Uterus (tissue), 2 donors: ENCODE measurements at regions not wholly inside any gene's neighbourhood (a gene's known extent, or its start where the extent isn't known, plus 50 kb on each side); places are given as distances from the start of the nearest gene placed in this dataset.

Source experiments
- CTCF ChIP-seq, 4 experiments: fragments of 200-600 bp in 2 of 4; fragments of 450-650 bp in 2 of 4; sonication (generic) in 2 of 4; IDR thresholded peaks; one replicate each; pipeline ENCODE4 v1.5.1; 2016 to 2019; ENCODE audit warnings: antibody characterized with exemption in 4 of 4, mild to moderate bottlenecking in 2 of 4, moderate library complexity in 1 of 4
- POLR2A ChIP-seq, 2 donors: fragments of 450-650 bp; IDR thresholded peaks; one replicate each; pipeline ENCODE4 v1.6.1; 2016; ENCODE audit warnings: antibody characterized with exemption in 2 of 2, mild to moderate bottlenecking in 1 of 2, moderate library complexity in 1 of 2

- TF ChIP-seq CTCF (IDR thresholded peaks at IDR 0.05) (no peak), POLR2A (IDR thresholded peaks at IDR 0.05) (no peak)
Observed at GRCh38 chr18:54440292-54440691, 82.6 kb downstream of the C18orf54 start.
